ENCODE measurements at regions not wholly inside any gene's neighbourhood (a gene's known extent, or its start where the extent isn't known, plus 50 kb on each side); places are given as distances from the start of the nearest gene placed in this dataset.
"Not testable (repeated sequence)": the region's sequence is repeated elsewhere in the genome, so short reads cannot be mapped to it uniquely, and the experiment has no call there.

GRCh38 chr2:54042897-54043620 lies 72.3 kb upstream of the PSME4 start:
- no peak for TF ChIP-seq CTCF (IDR thresholded peaks at IDR 0.05)
- intact Hi-C loops (cut with DNase I, micrococcal nuclease) = no loop called here
- ATAC-seq = peak; percentile 14
- Histone ChIP-seq H3K36me3 (ENCODE audit: low read depth) (no peaks in the 10 kb centered on the region), H3K9me3 (peaks cover 7% of the 10 kb centered on the region), H3K4me3 (no peak overlapping the region), H3K4me1 (ENCODE audit: low read depth) (no peaks in the 10 kb centered on the region)
- no peak for DNase-seq

- Histone ChIP-seq H3K4me3 (no peak overlapping the region), H3K4me1 (ENCODE audit: low read depth) (no peaks in the 10 kb centered on the region), H3K9me3 (peaks cover 7% of the 10 kb centered on the region), H3K36me3 (ENCODE audit: low read depth) (no peaks in the 10 kb centered on the region)
- no peak for TF ChIP-seq CTCF (IDR thresholded peaks at IDR 0.05)
- ATAC-seq (no peak), DNase-seq (no peak)
- intact Hi-C loops (cut with DNase I, micrococcal nuclease) = no loop called here
Measured at GRCh38 chr2:54042341-54042740, 71.5 kb upstream of the PSME4 start.

GRCh38 chr2:54041135-54041534 lies 70.3 kb upstream of the PSME4 start:
- ATAC-seq (no peak), DNase-seq (no peak)
- no peak for TF ChIP-seq CTCF (IDR thresholded peaks at IDR 0.05)
- Histone ChIP-seq H3K9me3 (peaks cover 7% of the 10 kb centered on the region), H3K4me3 (no peak overlapping the region), H3K36me3 (ENCODE audit: low read depth) (no peaks in the 10 kb centered on the region), H3K4me1 (ENCODE audit: low read depth) (no peaks in the 10 kb centered on the region)
- intact Hi-C loops (cut with DNase I, micrococcal nuclease) = no loop called here

- no peak for TF ChIP-seq CTCF (IDR thresholded peaks at IDR 0.05)
- intact Hi-C loops (cut with DNase I, micrococcal nuclease) = no loop called here
- no peak for ATAC-seq
- Histone ChIP-seq H3K36me3 (ENCODE audit: low read depth) (no peaks in the 10 kb centered on the region), H3K4me1 (ENCODE audit: low read depth) (no peaks in the 10 kb centered on the region), H3K4me3 (no peak overlapping the region), H3K9me3 (peaks cover 5% of the 10 kb centered on the region)
- no peak for DNase-seq
Measured at GRCh38 chr2:54040685-54041084, 69.9 kb upstream of the PSME4 start.

- Histone ChIP-seq H3K4me3 (no peak overlapping the region), H3K4me1 (ENCODE audit: low read depth) (no peaks in the 10 kb centered on the region), H3K36me3 (ENCODE audit: low read depth) (no peaks in the 10 kb centered on the region), H3K9me3 (peaks cover under 1% of the 10 kb centered on the region)
- TF ChIP-seq CTCF (IDR thresholded peaks at IDR 0.05) = no peak
- intact Hi-C loops (cut with DNase I, micrococcal nuclease) = no loop called here
- ATAC-seq = no peak
- no peak for DNase-seq
Measured at GRCh38 chr2:54040250-54040649, 69.5 kb upstream of the PSME4 start.

GRCh38 chr2:54038835-54039234 lies 68.0 kb upstream of the PSME4 start:
- peak; percentile 99 for ATAC-seq
- intact Hi-C loops (cut with DNase I, micrococcal nuclease) = no loop called here

GRCh38 chr2:54031288-54031687 lies 60.5 kb upstream of the PSME4 start:
- H3K4me3 ChIP-seq; H3K36me3 ChIP-seq (ENCODE audit: low read depth); DNase-seq; intact Hi-C loops (cut with DNase I, micrococcal nuclease); ATAC-seq; H3K4me1 ChIP-seq (ENCODE audit: low read depth); H3K9me3 ChIP-seq: not testable (repeated sequence)

More at GRCh38 chr2:54038835-54039234, 68.0 kb upstream of the PSME4 start:
- Histone ChIP-seq H3K36me3 (ENCODE audit: low read depth) (no peaks in the 10 kb centered on the region), H3K9me3 (no peaks in the 10 kb centered on the region), H3K4me1 (ENCODE audit: low read depth) (no peaks in the 10 kb centered on the region), H3K4me3 (no peak overlapping the region)
- peak in 1 of 3 donors; percentile 15 for DNase-seq
- TF ChIP-seq CTCF (IDR thresholded peaks at IDR 0.05) = no peak

All from mucosa of descending colon (tissue), 3 donors.